Sigmoid colon (tissue), 4 donors: ENCODE measurements at regions not wholly inside any gene's neighbourhood (a gene's known extent, or its start where the extent isn't known, plus 50 kb on each side); places are given as distances from the start of the nearest gene placed in this dataset.

Source experiments
- EP300 ChIP-seq, 4 donors: sonication (generic); formaldehyde crosslinking; IDR thresholded peaks; one replicate each; pipeline ENCODE4 v1.6.1; 2017; ENCODE audit warnings: antibody characterized with exemption in 4 of 4
- POLR2A ChIP-seq, 2 donors: fragments of 450-650 bp; IDR thresholded peaks; one replicate each; pipeline ENCODE4 v1.6.1; 2016; ENCODE audit warnings: antibody characterized with exemption in 2 of 2, mild to moderate bottlenecking in 2 of 2, moderate library complexity in 2 of 2
- POLR2AphosphoS5 ChIP-seq, 4 donors: sonication (generic); formaldehyde crosslinking; IDR thresholded peaks; one replicate each; pipeline ENCODE4 v1.6.1; 2017; ENCODE audit warnings: antibody characterized with exemption in 4 of 4
- TF ChIP-seq, protein P1 (sequence below), 4 experiments: fragments of 450-650 bp in 3 of 4; fragments of 200-600 bp in 1 of 4; IDR thresholded peaks; one replicate each; pipeline ENCODE4 v1.5.1; 2016 to 2019; ENCODE audit warnings: antibody characterized with exemption in 4 of 4, mild to moderate bottlenecking in 3 of 4, moderate library complexity in 2 of 4

DNA sequence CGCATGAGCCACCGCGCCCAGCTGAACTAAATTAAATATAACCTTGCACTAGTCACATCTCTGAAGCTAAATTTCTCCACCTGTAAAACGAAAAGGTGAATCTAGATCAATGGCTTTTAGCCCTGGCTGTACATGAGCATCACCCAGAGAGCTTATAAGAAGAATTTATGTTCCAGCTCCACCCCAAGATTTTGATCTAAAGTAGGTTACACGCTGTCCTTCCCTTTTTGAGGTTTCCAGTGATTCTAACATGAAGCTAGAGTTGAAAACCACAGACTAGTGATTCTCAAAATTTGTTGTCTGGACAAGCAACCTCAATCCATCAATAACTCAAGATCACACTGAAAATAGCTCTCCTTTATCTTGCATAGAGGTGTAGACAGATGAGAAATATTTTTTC, 208.8 kb upstream of the CRIM1 start:
- TF ChIP-seq, protein P1, sequence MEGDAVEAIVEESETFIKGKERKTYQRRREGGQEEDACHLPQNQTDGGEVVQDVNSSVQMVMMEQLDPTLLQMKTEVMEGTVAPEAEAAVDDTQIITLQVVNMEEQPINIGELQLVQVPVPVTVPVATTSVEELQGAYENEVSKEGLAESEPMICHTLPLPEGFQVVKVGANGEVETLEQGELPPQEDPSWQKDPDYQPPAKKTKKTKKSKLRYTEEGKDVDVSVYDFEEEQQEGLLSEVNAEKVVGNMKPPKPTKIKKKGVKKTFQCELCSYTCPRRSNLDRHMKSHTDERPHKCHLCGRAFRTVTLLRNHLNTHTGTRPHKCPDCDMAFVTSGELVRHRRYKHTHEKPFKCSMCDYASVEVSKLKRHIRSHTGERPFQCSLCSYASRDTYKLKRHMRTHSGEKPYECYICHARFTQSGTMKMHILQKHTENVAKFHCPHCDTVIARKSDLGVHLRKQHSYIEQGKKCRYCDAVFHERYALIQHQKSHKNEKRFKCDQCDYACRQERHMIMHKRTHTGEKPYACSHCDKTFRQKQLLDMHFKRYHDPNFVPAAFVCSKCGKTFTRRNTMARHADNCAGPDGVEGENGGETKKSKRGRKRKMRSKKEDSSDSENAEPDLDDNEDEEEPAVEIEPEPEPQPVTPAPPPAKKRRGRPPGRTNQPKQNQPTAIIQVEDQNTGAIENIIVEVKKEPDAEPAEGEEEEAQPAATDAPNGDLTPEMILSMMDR (IDR thresholded peaks at IDR 0.05): no peak
- TF ChIP-seq POLR2A (IDR thresholded peaks at IDR 0.05): no peak
- no peak for TF ChIP-seq POLR2AphosphoS5 (IDR thresholded peaks at IDR 0.05)
- TF ChIP-seq EP300 (IDR thresholded peaks at IDR 0.05): no peak
